ENCODE measurements at regions not wholly inside any gene's neighbourhood (a gene's known extent, or its start where the extent isn't known, plus 50 kb on each side); places are given as distances from the start of the nearest gene placed in this dataset.

DNA sequence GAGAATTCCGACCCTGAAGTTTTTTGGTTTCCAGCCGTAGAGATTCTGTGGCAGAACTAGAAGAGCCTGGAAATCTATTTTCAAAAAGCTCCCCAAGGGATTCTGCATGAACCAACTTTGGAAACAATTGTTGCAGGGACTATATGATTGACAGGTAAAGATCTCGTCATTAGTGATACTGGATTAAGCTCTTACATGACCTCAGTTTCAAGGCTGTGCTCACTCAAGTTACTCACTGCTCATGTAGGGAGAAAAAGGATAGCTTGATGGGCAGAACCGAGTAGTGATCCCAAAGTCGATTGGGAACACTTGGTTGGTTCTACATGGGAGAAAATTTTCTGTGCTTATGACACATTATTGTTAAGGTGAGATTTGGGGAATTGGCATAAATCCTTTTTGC is 142.3 kb upstream of the RASGRP1 start:
- no peak for DNase-seq (ENCODE audit: extremely low spot score in 2 of 2)
- no peaks in the 10 kb centered on the region for H3K27me3 ChIP-seq
- intact Hi-C loops (cut with DNase I): no loop called here
- H3K4me3 ChIP-seq: no peak overlapping the region
- H3K9me3 ChIP-seq: no peaks in the 10 kb centered on the region
- H3K36me3 ChIP-seq: no peaks in the 10 kb centered on the region
- TF ChIP-seq, protein P1, sequence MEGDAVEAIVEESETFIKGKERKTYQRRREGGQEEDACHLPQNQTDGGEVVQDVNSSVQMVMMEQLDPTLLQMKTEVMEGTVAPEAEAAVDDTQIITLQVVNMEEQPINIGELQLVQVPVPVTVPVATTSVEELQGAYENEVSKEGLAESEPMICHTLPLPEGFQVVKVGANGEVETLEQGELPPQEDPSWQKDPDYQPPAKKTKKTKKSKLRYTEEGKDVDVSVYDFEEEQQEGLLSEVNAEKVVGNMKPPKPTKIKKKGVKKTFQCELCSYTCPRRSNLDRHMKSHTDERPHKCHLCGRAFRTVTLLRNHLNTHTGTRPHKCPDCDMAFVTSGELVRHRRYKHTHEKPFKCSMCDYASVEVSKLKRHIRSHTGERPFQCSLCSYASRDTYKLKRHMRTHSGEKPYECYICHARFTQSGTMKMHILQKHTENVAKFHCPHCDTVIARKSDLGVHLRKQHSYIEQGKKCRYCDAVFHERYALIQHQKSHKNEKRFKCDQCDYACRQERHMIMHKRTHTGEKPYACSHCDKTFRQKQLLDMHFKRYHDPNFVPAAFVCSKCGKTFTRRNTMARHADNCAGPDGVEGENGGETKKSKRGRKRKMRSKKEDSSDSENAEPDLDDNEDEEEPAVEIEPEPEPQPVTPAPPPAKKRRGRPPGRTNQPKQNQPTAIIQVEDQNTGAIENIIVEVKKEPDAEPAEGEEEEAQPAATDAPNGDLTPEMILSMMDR (IDR thresholded peaks at IDR 0.05): no peak
- TF ChIP-seq POLR2A (IDR thresholded peaks at IDR 0.05) (no peak), POLR2AphosphoS5 (IDR thresholded peaks at IDR 0.05; ENCODE audit: insufficient read depth in 1 of 2, low read depth in 1 of 2) (no peak)
- no peaks in the 10 kb centered on the region for H3K4me1 ChIP-seq
- H3K27ac ChIP-seq: no peak overlapping the region

GRCh38 chr15:38707802-38708671 is 143.4 kb upstream of the RASGRP1 start:
- no peaks in the 10 kb centered on the region for H3K4me1 ChIP-seq
- intact Hi-C loops (cut with DNase I): no loop called here
- H3K27me3 ChIP-seq: no peaks in the 10 kb centered on the region
- no peak overlapping the region for H3K27ac ChIP-seq
- no peaks in the 10 kb centered on the region for H3K9me3 ChIP-seq
- no peak overlapping the region for H3K4me3 ChIP-seq
- no peak for TF ChIP-seq POLR2A (IDR thresholded peaks at IDR 0.05)
- TF ChIP-seq, protein P1 (IDR thresholded peaks at IDR 0.05): peak in 2 of 3 experiments; percentile 43 to 67
- no peak for DNase-seq (ENCODE audit: extremely low spot score in 2 of 2)
- no peaks in the 10 kb centered on the region for H3K36me3 ChIP-seq

DNA sequence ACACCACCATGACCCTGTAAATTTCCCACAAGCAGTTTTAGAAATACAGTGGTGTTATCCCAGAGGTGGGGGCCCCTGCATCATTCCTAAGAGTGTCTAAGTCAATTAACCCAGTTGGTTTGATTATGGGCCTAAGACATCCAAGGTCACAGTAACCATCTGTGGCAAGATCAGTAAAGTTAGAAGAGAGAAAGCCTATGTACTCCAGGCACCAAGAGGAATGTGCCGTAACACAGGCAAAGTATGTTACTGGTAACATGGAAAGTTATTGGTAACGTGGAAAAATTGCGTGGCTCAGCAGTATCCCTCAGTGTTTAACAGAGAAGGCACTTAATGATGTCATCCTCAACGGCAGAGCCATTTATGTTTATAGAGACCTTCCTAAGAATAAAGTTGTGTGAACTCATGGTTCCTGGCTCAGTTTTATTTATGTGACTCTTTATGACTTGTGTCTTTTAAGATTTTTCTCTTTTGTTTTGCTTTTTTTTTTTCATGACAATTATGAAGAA is 144.1 kb upstream of the RASGRP1 start:
- Histone ChIP-seq H3K27me3 (no peaks in the 10 kb centered on the region), H3K4me3 (no peak overlapping the region), H3K36me3 (no peaks in the 10 kb centered on the region), H3K9me3 (no peaks in the 10 kb centered on the region), H3K27ac (no peak overlapping the region), H3K4me1 (no peaks in the 10 kb centered on the region)
- intact Hi-C loops (cut with DNase I): no loop called here
- no peak for TF ChIP-seq POLR2A (IDR thresholded peaks at IDR 0.05)
- TF ChIP-seq, protein P1 (IDR thresholded peaks at IDR 0.05): no peak
- TF ChIP-seq POLR2AphosphoS5 (IDR thresholded peaks at IDR 0.05; ENCODE audit: insufficient read depth in 1 of 2, low read depth in 1 of 2): no peak
- no peak for DNase-seq (ENCODE audit: extremely low spot score in 2 of 2)

DNA sequence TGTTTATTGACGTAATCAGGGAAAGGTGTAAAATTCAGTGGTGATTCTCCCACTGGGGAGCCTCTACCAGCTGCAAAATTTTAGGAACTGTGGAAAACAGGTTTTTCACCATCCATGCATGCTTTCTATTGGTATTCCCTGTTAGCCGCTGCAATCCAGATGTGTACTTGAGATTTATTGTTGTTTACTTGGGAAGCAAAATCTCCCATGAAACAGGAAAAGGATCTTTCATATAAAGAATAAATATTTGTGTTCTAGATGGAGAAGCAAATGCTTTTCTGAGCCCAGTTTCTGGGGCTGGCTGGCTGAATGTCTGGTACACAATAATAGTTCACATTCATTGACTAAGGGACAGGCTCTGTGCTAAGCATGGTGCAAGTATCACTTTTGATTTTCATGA is 144.6 kb upstream of the RASGRP1 start:
- H3K27ac ChIP-seq: no peak overlapping the region
- no peak for TF ChIP-seq POLR2AphosphoS5 (IDR thresholded peaks at IDR 0.05; ENCODE audit: insufficient read depth in 1 of 2, low read depth in 1 of 2)
- no peak for TF ChIP-seq POLR2A (IDR thresholded peaks at IDR 0.05)
- TF ChIP-seq, protein P1 (IDR thresholded peaks at IDR 0.05): no peak
- intact Hi-C loops (cut with DNase I): no loop called here
- H3K9me3 ChIP-seq: no peaks in the 10 kb centered on the region
- no peaks in the 10 kb centered on the region for H3K36me3 ChIP-seq
- H3K4me1 ChIP-seq: no peaks in the 10 kb centered on the region
- no peak overlapping the region for H3K4me3 ChIP-seq
- H3K27me3 ChIP-seq: no peaks in the 10 kb centered on the region
- no peak for DNase-seq (ENCODE audit: extremely low spot score in 2 of 2)

All from vagina (tissue), 2 donors.